ENCODE measurements at regions not wholly inside any gene's neighbourhood (a gene's known extent, or its start where the extent isn't known, plus 50 kb on each side); places are given as distances from the start of the nearest gene placed in this dataset.

- POLR2A ChIA-PET, result no interaction called here
- CTCF ChIA-PET, result no interaction called here
- no peak for DNase-seq (ENCODE audit: extremely low spot score)
- TF ChIP-seq CTCF (IDR thresholded peaks at IDR 0.05; ENCODE audit: control extremely low read depth, extremely low read depth, low read depth, missing control alignments), result no peak
Observed at GRCh38 chr13:108037348-108037747, 178.0 kb downstream of the LIG4 start.

- TF ChIP-seq CTCF (IDR thresholded peaks at IDR 0.05; ENCODE audit: control extremely low read depth, extremely low read depth, low read depth, missing control alignments), result no peak
- no peak for DNase-seq (ENCODE audit: extremely low spot score)
- POLR2A ChIA-PET, result no interaction called here
- CTCF ChIA-PET, result interaction anchor here (1.4 to 1.7 kb wide), 2 partner anchors 11 to 33 kb away, joined by 3 read pairs; no protein-coding TSS in a partner anchor
Observed at GRCh38 chr13:108036411-108036932, 178.9 kb downstream of the LIG4 start.

- POLR2A ChIA-PET, result no interaction called here
- no peak for DNase-seq (ENCODE audit: extremely low spot score)
- TF ChIP-seq CTCF (IDR thresholded peaks at IDR 0.05; ENCODE audit: control extremely low read depth, extremely low read depth, low read depth, missing control alignments), result no peak
- CTCF ChIA-PET, result interaction anchor here (1.7 kb wide), 1 partner anchor 13 kb away, joined by 3 read pairs; no protein-coding TSS in a partner anchor
Observed at GRCh38 chr13:108034909-108035410, 180.4 kb downstream of the LIG4 start.

DNA sequence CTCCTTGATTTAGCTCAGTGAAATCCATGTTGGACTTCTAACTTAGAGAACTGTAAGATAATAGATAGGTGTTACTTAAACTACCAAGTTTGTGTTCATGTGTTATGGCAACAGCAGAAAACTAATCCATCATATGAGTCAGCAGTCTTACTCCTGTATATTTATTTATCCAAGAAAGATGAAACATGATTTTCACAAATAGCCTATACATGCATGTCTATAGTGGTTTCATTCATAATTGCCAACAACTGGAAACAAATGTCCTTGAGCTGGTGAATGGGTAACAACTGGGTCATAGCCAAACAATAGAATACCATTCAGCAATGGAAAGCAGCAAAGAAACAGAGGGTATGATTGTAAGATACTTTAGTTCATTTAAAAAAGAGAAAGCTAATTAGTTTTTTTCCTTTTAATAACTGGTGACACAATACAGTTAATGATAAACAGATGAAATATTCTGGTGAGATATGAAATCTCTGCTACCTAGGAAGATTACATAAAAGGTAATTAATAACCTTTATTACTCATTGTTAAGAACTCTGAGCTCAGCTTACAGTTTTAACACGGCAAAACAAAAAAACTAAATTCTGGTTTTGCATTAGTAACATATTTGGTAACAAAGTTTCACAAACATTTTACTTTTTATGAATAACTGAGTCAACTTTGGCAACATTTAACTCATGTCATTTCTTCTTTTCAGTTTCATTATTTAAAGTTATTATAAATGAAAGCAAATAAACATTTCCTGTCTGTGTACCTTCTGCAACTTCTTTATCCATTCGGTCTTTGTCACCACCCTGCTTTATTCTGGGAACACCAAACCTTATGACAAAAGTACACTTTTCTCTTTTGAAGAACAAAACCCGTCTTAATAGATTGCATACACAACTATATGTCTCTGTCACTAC lies 181.3 kb downstream of the LIG4 start:
- POLR2A ChIA-PET, result no interaction called here
- CTCF ChIA-PET, result interaction anchor here (0.8 kb wide), 1 partner anchor 12 kb away, joined by 3 read pairs; no protein-coding TSS in a partner anchor
- no peak for DNase-seq (ENCODE audit: extremely low spot score)
- TF ChIP-seq CTCF (IDR thresholded peaks at IDR 0.05; ENCODE audit: control extremely low read depth, extremely low read depth, low read depth, missing control alignments), result no peak

DNA sequence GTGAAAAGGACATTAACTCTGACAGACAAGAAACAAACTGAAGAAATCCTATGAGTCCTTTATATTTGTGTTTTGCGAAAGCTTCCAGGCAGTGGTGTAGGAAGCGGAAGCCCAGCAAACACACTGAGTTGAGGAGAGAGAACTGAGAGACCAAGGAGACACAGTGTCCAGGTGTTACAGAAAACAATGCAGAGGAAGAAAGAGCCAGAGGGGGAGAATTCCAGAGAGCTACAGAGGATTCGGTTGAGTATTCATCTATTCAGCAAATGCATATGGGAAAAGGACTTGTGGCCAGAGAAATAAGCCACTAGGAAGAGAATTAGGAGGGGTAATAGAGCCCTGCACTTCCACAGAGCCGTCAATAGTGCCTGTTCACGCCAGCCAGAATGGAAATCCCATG lies 183.5 kb downstream of the LIG4 start:
- no peak for DNase-seq (ENCODE audit: extremely low spot score)
- no peak for TF ChIP-seq CTCF (IDR thresholded peaks at IDR 0.05; ENCODE audit: control extremely low read depth, extremely low read depth, low read depth, missing control alignments)
- ChIA-PET CTCF (no interaction called here), POLR2A (no interaction called here)

GRCh38 chr13:108030769-108031168 lies 184.6 kb downstream of the LIG4 start:
- ChIA-PET CTCF (no interaction called here), POLR2A (no interaction called here)
- no peak for DNase-seq (ENCODE audit: extremely low spot score)
- no peak for TF ChIP-seq CTCF (IDR thresholded peaks at IDR 0.05; ENCODE audit: control extremely low read depth, extremely low read depth, low read depth, missing control alignments)
